ENCODE measurements at regions not wholly inside any gene's neighbourhood (a gene's known extent, or its start where the extent isn't known, plus 50 kb on each side); places are given as distances from the start of the nearest gene placed in this dataset.

- no peak for TF ChIP-seq AR (CRISPR knock-in tag; IDR thresholded peaks at IDR 0.05)
- TF ChIP-seq JUN (CRISPR knock-in tag; IDR thresholded peaks at IDR 0.05): no peak
- no peak for TF ChIP-seq CTCF (IDR thresholded peaks at IDR 0.05)
- TF ChIP-seq AFF4 (CRISPR knock-in tag; IDR thresholded peaks at IDR 0.05; ENCODE audit: borderline replicate concordance): no peak
- no peak for TF ChIP-seq ZBTB21 (CRISPR knock-in tag; IDR thresholded peaks at IDR 0.05; ENCODE audit: borderline replicate concordance)
- no peak for TF ChIP-seq RORB (CRISPR knock-in tag; IDR thresholded peaks at IDR 0.05)
- no peak for TF ChIP-seq NFYB (CRISPR knock-in tag; conservative IDR thresholded peaks at IDR 0.05; ENCODE audit: low read depth)
- no peak for TF ChIP-seq ZNF425 (CRISPR knock-in tag; conservative IDR thresholded peaks at IDR 0.05)
- TF ChIP-seq ATF6 (CRISPR knock-in tag; IDR thresholded peaks at IDR 0.05): no peak
- TF ChIP-seq ZNF232 (CRISPR knock-in tag; IDR thresholded peaks at IDR 0.05): no peak
- no peak for TF ChIP-seq MXD4 (CRISPR knock-in tag; IDR thresholded peaks at IDR 0.05; ENCODE audit: borderline replicate concordance)
- TF ChIP-seq NR2C2 (CRISPR knock-in tag; IDR thresholded peaks at IDR 0.05): no peak
- no peak for TF ChIP-seq ELF4 (CRISPR knock-in tag; IDR thresholded peaks at IDR 0.05; ENCODE audit: low read depth)
These were observed 159.7 kb downstream of the SOCS6 start for GRCh38 chr18:70448588-70448987.
